ENCODE measurements at regions not wholly inside any gene's neighbourhood (a gene's known extent, or its start where the extent isn't known, plus 50 kb on each side); places are given as distances from the start of the nearest gene placed in this dataset.

DNA sequence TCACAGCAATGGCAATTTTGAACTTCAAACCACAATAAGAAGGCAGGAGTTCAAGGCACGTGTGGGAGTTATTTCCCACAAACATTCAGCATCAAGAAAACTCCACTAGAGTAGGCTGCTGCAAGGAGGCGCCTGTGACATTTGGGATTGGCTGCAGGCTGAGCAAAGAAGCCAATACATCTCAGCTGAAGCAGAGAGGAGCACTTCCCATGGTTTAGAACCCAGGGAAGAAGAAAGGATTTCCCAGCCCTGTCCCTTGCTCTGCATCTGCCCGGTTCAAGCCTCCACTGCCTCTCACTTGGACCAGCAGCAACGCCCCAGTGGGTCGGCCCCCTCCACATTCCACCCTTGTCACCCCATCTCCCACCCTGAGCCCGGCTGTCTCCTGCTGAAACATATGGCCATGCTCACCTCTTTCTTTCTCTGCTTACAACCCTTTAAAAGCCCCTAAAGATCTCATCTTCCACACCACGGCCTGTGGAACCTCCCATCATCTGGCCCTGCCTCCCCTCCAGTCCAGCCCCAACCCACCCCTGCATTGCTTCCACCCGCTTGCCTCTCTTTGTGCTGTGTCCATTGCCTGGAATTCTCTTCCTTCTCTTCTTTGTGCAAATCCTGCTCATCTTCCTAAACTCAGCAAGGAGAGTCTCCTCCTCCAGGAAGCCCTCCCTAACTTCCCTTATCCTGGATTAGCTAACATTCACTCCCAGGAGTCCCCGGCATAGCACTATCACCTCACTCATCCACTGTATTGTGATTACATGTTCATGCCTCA is 128.3 kb downstream of the ANKRD60 start:
- ChIA-PET CTCF (interaction anchor here (3.5 kb wide), 1 partner anchor 13 kb away, joined by 24 read pairs; no protein-coding TSS in a partner anchor), POLR2A (no interaction called here)
- TF ChIP-seq, protein P1, sequence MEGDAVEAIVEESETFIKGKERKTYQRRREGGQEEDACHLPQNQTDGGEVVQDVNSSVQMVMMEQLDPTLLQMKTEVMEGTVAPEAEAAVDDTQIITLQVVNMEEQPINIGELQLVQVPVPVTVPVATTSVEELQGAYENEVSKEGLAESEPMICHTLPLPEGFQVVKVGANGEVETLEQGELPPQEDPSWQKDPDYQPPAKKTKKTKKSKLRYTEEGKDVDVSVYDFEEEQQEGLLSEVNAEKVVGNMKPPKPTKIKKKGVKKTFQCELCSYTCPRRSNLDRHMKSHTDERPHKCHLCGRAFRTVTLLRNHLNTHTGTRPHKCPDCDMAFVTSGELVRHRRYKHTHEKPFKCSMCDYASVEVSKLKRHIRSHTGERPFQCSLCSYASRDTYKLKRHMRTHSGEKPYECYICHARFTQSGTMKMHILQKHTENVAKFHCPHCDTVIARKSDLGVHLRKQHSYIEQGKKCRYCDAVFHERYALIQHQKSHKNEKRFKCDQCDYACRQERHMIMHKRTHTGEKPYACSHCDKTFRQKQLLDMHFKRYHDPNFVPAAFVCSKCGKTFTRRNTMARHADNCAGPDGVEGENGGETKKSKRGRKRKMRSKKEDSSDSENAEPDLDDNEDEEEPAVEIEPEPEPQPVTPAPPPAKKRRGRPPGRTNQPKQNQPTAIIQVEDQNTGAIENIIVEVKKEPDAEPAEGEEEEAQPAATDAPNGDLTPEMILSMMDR (IDR thresholded peaks at IDR 0.05; ENCODE audit: control extremely low read depth, extremely low read depth, low read depth, missing control alignments), result no peak
- DNase-seq (ENCODE audit: extremely low spot score), result no peak

DNA sequence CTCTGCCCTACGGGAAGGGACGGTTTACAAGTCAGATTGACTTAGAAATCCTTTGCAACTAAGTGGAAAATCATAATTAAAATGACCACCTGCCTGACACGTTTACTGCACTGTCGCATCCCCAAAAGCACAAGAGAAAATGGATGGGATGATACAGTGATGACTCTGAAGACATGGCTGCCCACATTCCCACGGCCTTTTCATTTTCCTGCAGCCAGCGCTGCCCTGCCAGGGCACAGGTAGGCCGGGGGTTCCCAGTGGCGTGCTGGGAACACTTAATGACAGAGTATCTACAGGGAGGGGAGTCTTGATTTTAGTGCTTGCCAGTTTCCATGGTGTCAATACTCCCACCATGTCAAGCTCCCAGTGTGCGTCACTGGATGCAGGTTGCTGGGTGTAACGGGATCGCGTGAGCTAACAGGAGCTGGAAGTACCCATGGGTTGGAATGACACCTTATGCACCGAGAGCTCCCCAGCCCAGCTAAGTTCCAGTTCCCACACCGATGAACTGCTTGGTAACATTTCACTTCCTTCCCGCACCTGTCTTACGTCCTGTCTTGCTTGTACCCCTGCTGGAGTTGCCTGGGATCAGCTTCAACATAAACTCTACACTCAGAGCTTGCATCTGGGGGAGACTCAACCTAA is 129.0 kb downstream of the ANKRD60 start:
- ChIA-PET POLR2A (no interaction called here), CTCF (interaction anchor here (3.5 kb wide), 1 partner anchor 12 kb away, joined by 24 read pairs; no protein-coding TSS in a partner anchor)
- DNase-seq (ENCODE audit: extremely low spot score), result no peak
- TF ChIP-seq, protein P1 (IDR thresholded peaks at IDR 0.05; ENCODE audit: control extremely low read depth, extremely low read depth, low read depth, missing control alignments), result no peak

DNA sequence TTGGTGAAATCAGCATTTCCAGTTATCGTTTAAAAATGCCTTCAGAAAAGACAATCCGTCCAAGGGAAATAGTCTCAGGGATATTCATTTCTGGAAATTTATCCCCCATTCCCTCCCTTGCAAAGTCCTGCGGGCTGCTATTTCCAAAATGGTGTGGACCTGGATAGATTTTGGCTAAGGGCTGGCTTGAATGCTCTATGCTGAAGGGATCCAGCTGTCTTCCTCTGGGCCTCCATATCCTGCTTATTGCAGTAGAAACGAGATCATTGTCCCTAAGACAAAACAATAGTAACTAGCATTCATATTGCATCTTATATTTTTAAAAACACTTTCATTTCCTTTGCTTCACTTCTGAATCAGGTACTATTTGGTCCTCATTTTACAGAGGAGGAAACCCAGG is 129.9 kb downstream of the ANKRD60 start:
- ChIA-PET CTCF (interaction anchor here (1.3 to 3.5 kb wide), 3 partner anchors 9 to 16 kb away, joined by 3 to 24 read pairs (median 5); no protein-coding TSS in a partner anchor), POLR2A (no interaction called here)
- no peak for DNase-seq (ENCODE audit: extremely low spot score)

DNA sequence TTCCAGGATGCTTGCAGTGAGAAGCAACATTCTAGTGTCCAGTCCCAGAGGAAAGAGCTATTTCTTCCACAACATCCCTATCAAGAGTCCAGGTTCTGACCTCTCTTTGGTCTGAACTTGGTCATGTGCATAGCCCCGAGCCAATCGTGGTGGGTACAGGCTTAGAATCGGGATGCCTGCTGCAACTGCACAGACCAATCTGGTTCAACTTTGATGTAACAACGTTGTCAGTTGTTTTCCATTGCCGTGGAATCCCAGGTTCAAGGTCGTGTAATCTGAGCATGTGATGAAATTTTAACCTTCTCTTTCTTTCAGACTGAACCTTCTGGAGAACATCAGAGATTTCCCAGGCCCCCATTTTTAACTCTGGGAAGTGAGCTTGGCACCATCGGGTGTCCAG is 130.5 kb downstream of the ANKRD60 start:
- DNase-seq (ENCODE audit: extremely low spot score), result no peak
- POLR2A ChIA-PET, result no interaction called here
- CTCF ChIA-PET, result interaction anchor here (1.3 to 3.5 kb wide), 3 partner anchors 9 to 17 kb away, joined by 3 to 24 read pairs (median 5); no protein-coding TSS in a partner anchor
- TF ChIP-seq, protein P1 (IDR thresholded peaks at IDR 0.05; ENCODE audit: control extremely low read depth, extremely low read depth, low read depth, missing control alignments), result no peak

More for the DNA sequence above, 129.9 kb downstream of the ANKRD60 start:
- TF ChIP-seq, protein P1 (IDR thresholded peaks at IDR 0.05; ENCODE audit: control extremely low read depth, extremely low read depth, low read depth, missing control alignments), result no peak

DNA sequence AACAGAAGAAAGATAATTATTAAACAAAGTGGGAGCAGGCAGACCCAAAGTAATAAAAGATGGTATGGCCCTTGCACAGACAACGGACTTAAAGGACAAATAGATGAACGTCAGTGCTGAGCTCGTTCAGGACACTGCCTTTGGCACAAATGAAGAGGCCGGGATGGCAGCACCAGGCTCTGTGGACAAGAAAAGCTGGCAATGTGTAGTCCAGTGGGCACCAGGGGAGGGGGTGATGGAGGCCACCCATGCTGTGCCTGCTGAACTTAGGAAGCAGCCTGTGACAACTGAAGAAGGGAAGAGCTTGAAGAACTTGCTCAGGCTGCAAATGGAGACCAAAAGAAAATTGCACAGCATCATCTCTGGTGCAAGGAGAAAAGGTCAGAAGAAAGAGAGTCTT is 131.0 kb downstream of the ANKRD60 start:
- ChIA-PET POLR2A (no interaction called here), CTCF (interaction anchor here (1.3 to 3.5 kb wide), 3 partner anchors 10 to 17 kb away, joined by 3 to 24 read pairs (median 5); no protein-coding TSS in a partner anchor)
- no peak for DNase-seq (ENCODE audit: extremely low spot score)

DNA sequence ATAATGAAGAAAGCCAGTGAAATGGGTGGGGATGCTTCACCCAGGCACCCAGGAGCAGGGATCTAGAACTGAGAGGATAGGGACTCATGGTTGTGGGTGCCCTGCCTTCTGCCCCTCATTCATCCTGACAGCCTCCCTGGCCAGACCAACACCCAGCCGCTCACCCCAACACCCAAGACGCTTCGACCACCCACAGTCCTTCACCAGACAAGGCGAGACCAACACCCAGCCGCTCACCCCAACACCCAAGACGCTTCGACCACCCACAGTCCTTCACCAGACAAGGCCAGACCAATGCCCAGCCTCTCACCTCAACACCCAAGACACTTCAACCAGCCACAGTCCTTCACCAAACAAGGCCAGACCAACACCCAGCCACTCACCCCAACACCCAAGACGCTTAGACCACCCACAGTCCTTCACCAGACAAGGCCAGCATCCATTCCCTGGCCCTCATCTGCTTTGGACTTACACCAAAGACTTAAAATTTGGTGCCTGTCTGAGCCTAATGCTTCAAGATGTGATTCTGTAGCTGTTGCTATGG is 131.5 kb downstream of the ANKRD60 start:
- TF ChIP-seq, protein P1 (IDR thresholded peaks at IDR 0.05; ENCODE audit: control extremely low read depth, extremely low read depth, low read depth, missing control alignments), result no peak
- ChIA-PET CTCF (interaction anchor here (3.5 kb wide), 1 partner anchor 10 kb away, joined by 24 read pairs; no protein-coding TSS in a partner anchor), POLR2A (no interaction called here)
- DNase-seq (ENCODE audit: extremely low spot score), result no peak

More for the DNA sequence above, 131.0 kb downstream of the ANKRD60 start:
- TF ChIP-seq, protein P1 (IDR thresholded peaks at IDR 0.05; ENCODE audit: control extremely low read depth, extremely low read depth, low read depth, missing control alignments), result no peak

Measured in GM10248 (cell line).